ENCODE measurements at regions not wholly inside any gene's neighbourhood (a gene's known extent, or its start where the extent isn't known, plus 50 kb on each side); places are given as distances from the start of the nearest gene placed in this dataset.

GRCh38 chr16:52786091-52786490 lies 239.1 kb upstream of the TOX3 start:
- TF ChIP-seq CTCF (IDR thresholded peaks at IDR 0.05) = no peak
- TF ChIP-seq POLR2A (IDR thresholded peaks at IDR 0.05) = no peak
- TF ChIP-seq EP300 (IDR thresholded peaks at IDR 0.05; ENCODE audit: low read depth) = no peak
- TF ChIP-seq POLR2AphosphoS5 (IDR thresholded peaks at IDR 0.05) = no peak

All from transverse colon (tissue), 4 donors.